B cell (primary cell): ENCODE measurements at regions not wholly inside any gene's neighbourhood (a gene's known extent, or its start where the extent isn't known, plus 50 kb on each side); places are given as distances from the start of the nearest gene placed in this dataset.

Source experiments
- ATAC-seq: fragments of 200-7000 bp; cut with Tn5 transposase; one replicate; pipeline ENCODE4 v1.10.0; 2021; ENCODE audit warnings: low read depth, mild to moderate bottlenecking, moderate number of reproducible peaks, moderate library complexity
- CTCF ChIA-PET: fragments of 350-600 bp; sonication (Branson Sonifier 250); formaldehyde crosslinking; loops from one replicate; lab custom pipeline; 2021; ENCODE audit warnings: antibody characterized with exemption, inconsistent platforms; lab: Charles Lee
- POLR2A ChIA-PET: fragments of 350-600 bp; sonication (Branson Sonifier 250); formaldehyde crosslinking; loops from one replicate; lab custom pipeline; 2021; ENCODE audit warnings: antibody characterized with exemption; lab: Charles Lee
- DNase-seq: peaks from one replicate; pipeline ENCODE4 v3.0.0; 2013
- H2AFZ ChIP-seq: 2 replicates; pipeline ENCODE4 v1.6.1; 2012; ENCODE audit warnings: mild to moderate bottlenecking, low read depth, low read length; ENCODE audit not compliant: insufficient read depth, poor library complexity, severe bottlenecking
- H3K27ac ChIP-seq, 2 donors: 1 replicate in 1 of 2; 2 replicates in 1 of 2; pipeline ENCODE4 v1.5.1; 2012 to 2013; ENCODE audit warnings: low read length in 2 of 2, mild to moderate bottlenecking in 2 of 2, moderate library complexity in 1 of 2
- H3K27me3 ChIP-seq, 4 experiments: fragments of 200-600 bp in 1 of 4; sonication (generic) in 1 of 4; replicated peaks in 1 of 4; 1 replicate in 2 of 4; 2 replicates in 2 of 4; pipeline versions ENCODE4 v1.6.1 to v1.7.0; 2013 to 2016; ENCODE audit warnings: low read length in 3 of 4, mild to moderate bottlenecking in 2 of 4, mixed read lengths in 1 of 4, moderate library complexity in 1 of 4; ENCODE audit not compliant: insufficient read depth in 4 of 4, control insufficient read depth in 3 of 4; ENCODE audit errors: control extremely low read depth in 1 of 4
- H3K36me3 ChIP-seq, 2 experiments: replicated peaks in 1 of 2; 1 replicate in 1 of 2; 2 replicates in 1 of 2; pipeline versions ENCODE4 v1.6.1 to v1.7.1; 2013; ENCODE audit warnings: low read length in 1 of 2; ENCODE audit not compliant: insufficient read depth in 2 of 2, control insufficient read depth in 1 of 2; ENCODE audit errors: control extremely low read depth in 1 of 2, extremely low read depth in 1 of 2
- H3K4me1 ChIP-seq, 2 donors: fragments of 200-600 bp in 1 of 2; sonication (generic) in 1 of 2; 1 replicate in 1 of 2; 2 replicates in 1 of 2; pipeline versions ENCODE4 v1.5.1 to v1.6.1; 2013 to 2017; ENCODE audit warnings: low read length in 2 of 2; ENCODE audit not compliant: control insufficient read depth in 2 of 2, insufficient read depth in 2 of 2
- H3K4me2 ChIP-seq: replicated peaks from 2 replicates; pipeline ENCODE3; 2012; ENCODE audit warnings: mild to moderate bottlenecking, low read depth, low read length; ENCODE audit not compliant: poor library complexity, severe bottlenecking
- H3K4me3 ChIP-seq, 5 experiments: fragments of 200-600 bp in 1 of 5; sonication (generic) in 1 of 5; 1 replicate in 3 of 5; 2 replicates in 2 of 5; pipeline versions ENCODE4 v1.5.1 to v1.7.0; 2011 to 2016; ENCODE audit warnings: low read length in 4 of 5, mild to moderate bottlenecking in 4 of 5, low read depth in 2 of 5, control low read depth in 1 of 5, moderate library complexity in 1 of 5; ENCODE audit not compliant: insufficient read depth in 1 of 5; ENCODE audit errors: control extremely low read depth in 1 of 5, extremely low read depth in 1 of 5
- H3K79me2 ChIP-seq: fragments of 200-600 bp; sonication (generic); one replicate; pipeline ENCODE4 v1.6.0; 2016; ENCODE audit warnings: low read length; ENCODE audit not compliant: control insufficient read depth, insufficient read depth
- H3K9ac ChIP-seq: fragments of 200-600 bp; sonication (generic); 2 replicates; pipeline ENCODE4 v1.6.1; 2017; ENCODE audit warnings: mild to moderate bottlenecking, low read length, moderate library complexity
- H3K9me3 ChIP-seq, 3 donors: one replicate each; pipeline versions ENCODE4 v1.6.1 to v1.7.1; 2013; ENCODE audit warnings: low read length in 2 of 3; ENCODE audit not compliant: control insufficient read depth in 2 of 3, insufficient read depth in 1 of 3; ENCODE audit errors: control extremely low read depth in 1 of 3
- H4K20me1 ChIP-seq: 2 replicates; pipeline ENCODE4 v1.6.0; 2012; ENCODE audit warnings: mild to moderate bottlenecking, low read length; ENCODE audit not compliant: insufficient read depth, control insufficient read depth, poor library complexity, severe bottlenecking
- H3K27ac Mint-ChIP-seq: one replicate; pipeline ENCODE4 v1.8.0; 2021; ENCODE audit warnings: mixed read lengths
- H3K27me3 Mint-ChIP-seq: one replicate; pipeline ENCODE4 v1.8.0; 2021; ENCODE audit warnings: mixed read lengths
- H3K4me1 Mint-ChIP-seq: one replicate; pipeline ENCODE4 v1.8.0; 2021; ENCODE audit warnings: mixed read lengths
- H3K4me3 Mint-ChIP-seq: one replicate; pipeline ENCODE4 v1.8.0; 2021; ENCODE audit warnings: mixed read lengths
- H3K9me3 Mint-ChIP-seq: one replicate; pipeline ENCODE4 v1.8.0; 2022; ENCODE audit warnings: mixed read lengths; ENCODE audit not compliant: insufficient read depth
- CTCF ChIP-seq: fragments of 200-600 bp; IDR thresholded peaks from one replicate; pipeline ENCODE4 v1.8.0; 2022; ENCODE audit warnings: antibody characterized with exemption, mild to moderate bottlenecking
- EZH2 ChIP-seq: IDR thresholded peaks from 2 replicates; pipeline ENCODE4 v1.6.1; 2012; ENCODE audit warnings: borderline replicate concordance, low read depth, mild to moderate bottlenecking, moderate library complexity, low read length; ENCODE audit not compliant: insufficient read depth, poor library complexity, severe bottlenecking
- WGBS: methylation state at CpG from one replicate; pipeline ENCODE4 v1.1.5; 2013; ENCODE audit warnings: missing lambda C conversion rate; ENCODE audit not compliant: insufficient coverage; 5-methylcytosine and 5-hydroxymethylcytosine counted together
- intact Hi-C: fragments of 100-400 bp; cut with micrococcal nuclease; formaldehyde crosslinking; loops from one replicate; pipeline ENCODE4 v1.10.0; 2022

- intact Hi-C loops, result no loop called here
- ChIA-PET POLR2A (no interaction called here), CTCF (no interaction called here)
- Mint-ChIP-seq H3K4me3 (no peak overlapping the region), H3K4me1 (no peaks in the 10 kb centered on the region), H3K9me3 (no peaks in the 10 kb centered on the region), H3K27me3 (no peaks in the 10 kb centered on the region), H3K27ac (no peak overlapping the region)
- Histone ChIP-seq H3K4me3 (no peak overlapping the region), H3K9me3 (no peaks in the 10 kb centered on the region), H2AFZ (no peak overlapping the region), H3K36me3 (no peaks in the 10 kb centered on the region), H3K27ac (no peak overlapping the region), H4K20me1 (no peaks in the 10 kb centered on the region), H3K27me3 (no peaks in the 10 kb centered on the region), H3K4me1 (no peaks in the 10 kb centered on the region), H3K9ac (no peak overlapping the region), H3K79me2 (no peaks in the 10 kb centered on the region), H3K4me2 (no peak overlapping the region)
- DNase-seq (no peak), ATAC-seq (no peak)
- TF ChIP-seq EZH2 (no peak), CTCF (no peak)
- WGBS, result no CpG with 5 or more reads among the region's 1 CpG
These were observed 814.8 kb upstream of the PRKX start for GRCh38 chrX:4528247-4528646.

GRCh38 chrX:4485912-4486311, 772.5 kb upstream of the PRKX start:
- POLR2A ChIA-PET, result no interaction called here
- H3K27ac Mint-ChIP-seq, result no peak overlapping the region
- Histone ChIP-seq H3K79me2 (no peaks in the 10 kb centered on the region), H3K27me3 (no peaks in the 10 kb centered on the region), H3K4me3 (no peak overlapping the region), H2AFZ (no peak overlapping the region), H3K4me1 (no peaks in the 10 kb centered on the region), H3K36me3 (no peaks in the 10 kb centered on the region), H3K9ac (no peak overlapping the region), H4K20me1 (no peaks in the 10 kb centered on the region), H3K4me2 (no peak overlapping the region), H3K9me3 (no peaks in the 10 kb centered on the region), H3K27ac (no peak overlapping the region)
- intact Hi-C loops, result no loop called here
- ATAC-seq (no peak), DNase-seq (no peak)
- H3K4me1 Mint-ChIP-seq, result no peaks in the 10 kb centered on the region
- H3K4me3 Mint-ChIP-seq, result no peak overlapping the region
- no CpG with 5 or more reads among the region's 4 CpGs for WGBS
- TF ChIP-seq CTCF (no peak), EZH2 (no peak)
- CTCF ChIA-PET, result no interaction called here
- peaks cover 3% of the 10 kb centered on the region for H3K9me3 Mint-ChIP-seq
- H3K27me3 Mint-ChIP-seq, result no peaks in the 10 kb centered on the region
